C4-2B (cell line): ENCODE measurements at regions not wholly inside any gene's neighbourhood (a gene's known extent, or its start where the extent isn't known, plus 50 kb on each side); places are given as distances from the start of the nearest gene placed in this dataset.

Source experiments
- CTCF ChIP-seq: fragments of 450-650 bp; conservative IDR thresholded peaks from 2 replicates; pipeline ENCODE4 v1.5.1; 2017; ENCODE audit warnings: mild to moderate bottlenecking
- ZFX ChIP-seq: fragments of 450-650 bp; IDR thresholded peaks from 2 replicates; pipeline ENCODE4 v1.6.1; 2017

GRCh38 chr1:57860325-57860724 is 436.5 kb upstream of the DAB1 start:
- TF ChIP-seq CTCF = no peak
- no peak for TF ChIP-seq ZFX
